Subcutaneous abdominal adipose tissue (tissue), 5 donors: ENCODE measurements at regions not wholly inside any gene's neighbourhood (a gene's known extent, or its start where the extent isn't known, plus 50 kb on each side); places are given as distances from the start of the nearest gene placed in this dataset.
"Not testable (repeated sequence)": the region's sequence is repeated elsewhere in the genome, so short reads cannot be mapped to it uniquely, and the experiment has no call there.

ENCODE experiments used
- H3K27ac ChIP-seq: one replicate; pipeline ENCODE4 v1.7.0; 2013; ENCODE audit warnings: low read depth, mild to moderate bottlenecking, inconsistent platforms, low read length, moderate library complexity
- H3K27me3 ChIP-seq, 5 donors: one replicate each; pipeline ENCODE4 v1.7.0; 2013; ENCODE audit warnings: low read length in 5 of 5, inconsistent platforms in 1 of 5; ENCODE audit not compliant: control insufficient read depth in 5 of 5, insufficient read depth in 4 of 5
- H3K36me3 ChIP-seq, 5 donors: one replicate each; pipeline ENCODE4 v1.7.0; 2013; ENCODE audit warnings: low read length in 5 of 5; ENCODE audit not compliant: control insufficient read depth in 5 of 5, insufficient read depth in 5 of 5
- H3K4me1 ChIP-seq, 5 donors: one replicate each; pipeline ENCODE4 v1.7.0; 2013; ENCODE audit warnings: low read length in 5 of 5, mild to moderate bottlenecking in 3 of 5, moderate library complexity in 1 of 5; ENCODE audit not compliant: control insufficient read depth in 5 of 5, insufficient read depth in 5 of 5
- H3K4me3 ChIP-seq, 5 donors: one replicate each; pipeline ENCODE4 v1.7.0; 2013; ENCODE audit warnings: low read length in 5 of 5, low read depth in 1 of 5
- H3K9ac ChIP-seq, 5 donors: one replicate each; pipeline ENCODE4 v1.7.0; 2013; ENCODE audit warnings: low read length in 5 of 5, mild to moderate bottlenecking in 4 of 5, moderate library complexity in 3 of 5
- H3K9me3 ChIP-seq, 5 donors: one replicate each; pipeline ENCODE4 v1.7.0; 2013; ENCODE audit warnings: low read length in 5 of 5; ENCODE audit not compliant: control insufficient read depth in 5 of 5
- donor health status: healthy.
- donor health status: healthy.
- donor health status: healthy.
- donor health status: healthy.
- donor health status: healthy.

- H3K27ac ChIP-seq: no peak overlapping the region
These were observed 140.8 kb upstream of the GRB10 start for GRCh38 chr7:50923476-50923875.

GRCh38 chr7:50921114-50921813, 138.6 kb upstream of the GRB10 start:
- H3K9me3 ChIP-seq: no peaks in the 10 kb centered on the region
- H3K4me1 ChIP-seq: no peaks in the 10 kb centered on the region
- no peak overlapping the region for H3K9ac ChIP-seq
- peaks cover 0 to 4% (median 0%) of the 10 kb centered on the region in 5 donors for H3K27me3 ChIP-seq
- no peaks in the 10 kb centered on the region for H3K36me3 ChIP-seq
- no peak overlapping the region for H3K27ac ChIP-seq
- H3K4me3 ChIP-seq: no peak overlapping the region

More at GRCh38 chr7:50923476-50923875, 140.8 kb upstream of the GRB10 start:
- H3K36me3 ChIP-seq: peaks cover 0 to 4% (median 0%) of the 10 kb centered on the region in 5 donors
- peaks cover 0 to 6% (median 0%) of the 10 kb centered on the region in 5 donors for H3K9me3 ChIP-seq
- peaks cover 0 to 4% (median 0%) of the 10 kb centered on the region in 5 donors for H3K27me3 ChIP-seq
- H3K4me3 ChIP-seq: no peak overlapping the region
- no peaks in the 10 kb centered on the region for H3K4me1 ChIP-seq
- no peak overlapping the region for H3K9ac ChIP-seq

- no peaks in the 10 kb centered on the region for H3K9me3 ChIP-seq
- H3K27ac ChIP-seq: no peak overlapping the region
- no peaks in the 10 kb centered on the region for H3K36me3 ChIP-seq
- H3K27me3 ChIP-seq: peaks cover 0 to 4% (median 0%) of the 10 kb centered on the region in 5 donors
- H3K4me3 ChIP-seq: no peak overlapping the region
- no peak overlapping the region for H3K9ac ChIP-seq
- no peaks in the 10 kb centered on the region for H3K4me1 ChIP-seq
These were observed 137.4 kb upstream of the GRB10 start for GRCh38 chr7:50920031-50920635.

GRCh38 chr7:50915621-50916020, 132.9 kb upstream of the GRB10 start:
- Histone ChIP-seq H3K9ac (no peak overlapping the region), H3K4me1 (no peaks in the 10 kb centered on the region), H3K9me3 (peaks cover 0 to 1% (median 0%) of the 10 kb centered on the region in 5 donors), H3K4me3 (no peak overlapping the region), H3K27me3 (peaks cover 0 to 4% (median 0%) of the 10 kb centered on the region in 5 donors), H3K36me3 (no peaks in the 10 kb centered on the region), H3K27ac (no peak overlapping the region)

- Histone ChIP-seq H3K9me3 (peaks cover 0 to 8% (median 0%) of the 10 kb centered on the region in 5 donors), H3K36me3 (no peaks in the 10 kb centered on the region), H3K9ac (no peak overlapping the region), H3K4me3 (no peak overlapping the region), H3K27me3 (no peaks in the 10 kb centered on the region), H3K4me1 (no peaks in the 10 kb centered on the region), H3K27ac (no peak overlapping the region)
These were observed 131.8 kb upstream of the GRB10 start for GRCh38 chr7:50914460-50914859.

GRCh38 chr7:50908628-50909290, 126.1 kb upstream of the GRB10 start:
- Histone ChIP-seq H3K27ac (no peak overlapping the region), H3K9me3 (peaks cover 0 to 11% (median 2%) of the 10 kb centered on the region in 5 donors), H3K9ac (no peak overlapping the region), H3K27me3 (no peaks in the 10 kb centered on the region), H3K4me1 (no peaks in the 10 kb centered on the region), H3K4me3 (no peak overlapping the region), H3K36me3 (no peaks in the 10 kb centered on the region)

- H3K9ac ChIP-seq, H3K9me3 ChIP-seq, H3K4me3 ChIP-seq, H3K27ac ChIP-seq, H3K36me3 ChIP-seq, H3K4me1 ChIP-seq, H3K27me3 ChIP-seq: not testable (repeated sequence)
These were observed 116.1 kb upstream of the GRB10 start for GRCh38 chr7:50898604-50899477.

- H3K9me3 ChIP-seq, H3K4me3 ChIP-seq, H3K4me1 ChIP-seq, H3K27me3 ChIP-seq, H3K36me3 ChIP-seq, H3K9ac ChIP-seq, H3K27ac ChIP-seq: not testable (repeated sequence)
These were observed 104.4 kb upstream of the GRB10 start for GRCh38 chr7:50887061-50887460.

GRCh38 chr7:50872437-50872836, 89.7 kb upstream of the GRB10 start:
- no peaks in the 10 kb centered on the region for H3K36me3 ChIP-seq
- no peak overlapping the region for H3K4me3 ChIP-seq
- H3K27me3 ChIP-seq: no peaks in the 10 kb centered on the region
- H3K4me1 ChIP-seq: peaks cover 0 to 6% (median 3%) of the 10 kb centered on the region in 5 donors
- H3K27ac ChIP-seq: no peak overlapping the region
- no peaks in the 10 kb centered on the region for H3K9me3 ChIP-seq
- no peak overlapping the region for H3K9ac ChIP-seq
